ENCODE measurements at regions not wholly inside any gene's neighbourhood (a gene's known extent, or its start where the extent isn't known, plus 50 kb on each side); places are given as distances from the start of the nearest gene placed in this dataset.
"Not testable (repeated sequence)": the region's sequence is repeated elsewhere in the genome, so short reads cannot be mapped to it uniquely, and the experiment has no call there.

GRCh38 chr17:15856191-15856590 lies 88.7 kb upstream of the ADORA2B start:
- H3K27me3 ChIP-seq (ENCODE audit: control insufficient read depth in 2 of 2, insufficient read depth in 2 of 2, low read length in 2 of 2); H3K27ac Mint-ChIP-seq; H3K4me3 Mint-ChIP-seq; H4K20me1 ChIP-seq (ENCODE audit: insufficient read depth, low read length); H3K36me3 ChIP-seq (replicated peaks in 1 of 2; ENCODE audit: control insufficient read depth in 1 of 2, insufficient read depth in 2 of 2, low read length in 2 of 2); H2AFZ ChIP-seq (ENCODE audit: insufficient read depth, low read depth, low read length, poor library complexity, severe bottlenecking); H3K4me1 Mint-ChIP-seq; H3K4me2 ChIP-seq (replicated peaks; ENCODE audit: extremely low read depth, low read length, poor library complexity, severe bottlenecking); H3K4me3 ChIP-seq (replicated peaks in 1 of 3; ENCODE audit: low read depth in 2 of 3, low read length in 3 of 3); H3K9ac ChIP-seq (ENCODE audit: insufficient read depth, low read length, poor library complexity, severe bottlenecking); H3K36me3 Mint-ChIP-seq; DNase-seq; H3K4me1 ChIP-seq (ENCODE audit: control insufficient read depth in 1 of 2, insufficient read depth in 2 of 2, low read length in 2 of 2); H3K9me3 ChIP-seq (replicated peaks in 1 of 2; ENCODE audit: control insufficient read depth in 1 of 2, insufficient read depth in 1 of 2, low read length in 2 of 2); intact Hi-C loops (cut with micrococcal nuclease); H3K9me3 Mint-ChIP-seq; H3K27me3 Mint-ChIP-seq (ENCODE audit: low read depth in 3 of 3); H3K27ac ChIP-seq (ENCODE audit: low read depth in 1 of 2, low read length in 2 of 2); H3K79me2 ChIP-seq (ENCODE audit: insufficient read depth, low read length): not testable (repeated sequence)
- WGBS (ENCODE audit: insufficient coverage): no CpG with 5 or more reads among the region's 3 CpGs

- H3K36me3 Mint-ChIP-seq; H3K36me3 ChIP-seq (replicated peaks in 1 of 2; ENCODE audit: control insufficient read depth in 1 of 2, insufficient read depth in 2 of 2, low read length in 2 of 2); H3K4me1 ChIP-seq (ENCODE audit: control insufficient read depth in 1 of 2, insufficient read depth in 2 of 2, low read length in 2 of 2); H3K79me2 ChIP-seq (ENCODE audit: insufficient read depth, low read length); H3K9ac ChIP-seq (ENCODE audit: insufficient read depth, low read length, poor library complexity, severe bottlenecking); H3K27me3 Mint-ChIP-seq (ENCODE audit: low read depth in 3 of 3); H3K27ac Mint-ChIP-seq; H4K20me1 ChIP-seq (ENCODE audit: insufficient read depth, low read length); intact Hi-C loops (cut with micrococcal nuclease); H3K4me1 Mint-ChIP-seq; H3K4me3 Mint-ChIP-seq; H3K27me3 ChIP-seq (ENCODE audit: control insufficient read depth in 2 of 2, insufficient read depth in 2 of 2, low read length in 2 of 2); H3K9me3 Mint-ChIP-seq; DNase-seq; H3K9me3 ChIP-seq (replicated peaks in 1 of 2; ENCODE audit: control insufficient read depth in 1 of 2, insufficient read depth in 1 of 2, low read length in 2 of 2); H3K4me2 ChIP-seq (replicated peaks; ENCODE audit: extremely low read depth, low read length, poor library complexity, severe bottlenecking); H3K27ac ChIP-seq (ENCODE audit: low read depth in 1 of 2, low read length in 2 of 2); H2AFZ ChIP-seq (ENCODE audit: insufficient read depth, low read depth, low read length, poor library complexity, severe bottlenecking); H3K4me3 ChIP-seq (replicated peaks in 1 of 3; ENCODE audit: low read depth in 2 of 3, low read length in 3 of 3): not testable (repeated sequence)
- WGBS (ENCODE audit: insufficient coverage): no CpG with 5 or more reads among the region's 2 CpGs
Measured at GRCh38 chr17:15856745-15857144, 88.2 kb upstream of the ADORA2B start.

GRCh38 chr17:15858082-15858481 lies 86.8 kb upstream of the ADORA2B start:
- intact Hi-C loops (cut with micrococcal nuclease); DNase-seq; H3K27me3 ChIP-seq (ENCODE audit: control insufficient read depth in 2 of 2, insufficient read depth in 2 of 2, low read length in 2 of 2); H3K36me3 ChIP-seq (replicated peaks in 1 of 2; ENCODE audit: control insufficient read depth in 1 of 2, insufficient read depth in 2 of 2, low read length in 2 of 2); H3K27ac Mint-ChIP-seq; H4K20me1 ChIP-seq (ENCODE audit: insufficient read depth, low read length); H3K4me3 ChIP-seq (replicated peaks in 1 of 3; ENCODE audit: low read depth in 2 of 3, low read length in 3 of 3); H3K36me3 Mint-ChIP-seq; H3K4me2 ChIP-seq (replicated peaks; ENCODE audit: extremely low read depth, low read length, poor library complexity, severe bottlenecking); H3K27me3 Mint-ChIP-seq (ENCODE audit: low read depth in 3 of 3); H3K4me1 ChIP-seq (ENCODE audit: control insufficient read depth in 1 of 2, insufficient read depth in 2 of 2, low read length in 2 of 2); H3K9me3 ChIP-seq (replicated peaks in 1 of 2; ENCODE audit: control insufficient read depth in 1 of 2, insufficient read depth in 1 of 2, low read length in 2 of 2); H3K9ac ChIP-seq (ENCODE audit: insufficient read depth, low read length, poor library complexity, severe bottlenecking); H3K4me1 Mint-ChIP-seq; H3K27ac ChIP-seq (ENCODE audit: low read depth in 1 of 2, low read length in 2 of 2); H2AFZ ChIP-seq (ENCODE audit: insufficient read depth, low read depth, low read length, poor library complexity, severe bottlenecking); H3K79me2 ChIP-seq (ENCODE audit: insufficient read depth, low read length); H3K4me3 Mint-ChIP-seq: not testable (repeated sequence)
- peaks cover 5 to 11% (median 7%) of the 10 kb centered on the region in 7 donors for H3K9me3 Mint-ChIP-seq
- no CpG with 5 or more reads among the region's 3 CpGs for WGBS (ENCODE audit: insufficient coverage)

GRCh38 chr17:15860774-15861173 lies 84.2 kb upstream of the ADORA2B start:
- H3K4me3 ChIP-seq (replicated peaks in 1 of 3; ENCODE audit: low read depth in 2 of 3, low read length in 3 of 3); H3K4me1 ChIP-seq (ENCODE audit: control insufficient read depth in 1 of 2, insufficient read depth in 2 of 2, low read length in 2 of 2); H3K9me3 ChIP-seq (replicated peaks in 1 of 2; ENCODE audit: control insufficient read depth in 1 of 2, insufficient read depth in 1 of 2, low read length in 2 of 2); H3K36me3 Mint-ChIP-seq; H3K27ac Mint-ChIP-seq; H3K9ac ChIP-seq (ENCODE audit: insufficient read depth, low read length, poor library complexity, severe bottlenecking); H3K79me2 ChIP-seq (ENCODE audit: insufficient read depth, low read length); DNase-seq; H3K27me3 Mint-ChIP-seq (ENCODE audit: low read depth in 3 of 3); H4K20me1 ChIP-seq (ENCODE audit: insufficient read depth, low read length); H3K4me3 Mint-ChIP-seq; H3K4me1 Mint-ChIP-seq; intact Hi-C loops (cut with micrococcal nuclease); H3K36me3 ChIP-seq (replicated peaks in 1 of 2; ENCODE audit: control insufficient read depth in 1 of 2, insufficient read depth in 2 of 2, low read length in 2 of 2); H3K4me2 ChIP-seq (replicated peaks; ENCODE audit: extremely low read depth, low read length, poor library complexity, severe bottlenecking); H3K27me3 ChIP-seq (ENCODE audit: control insufficient read depth in 2 of 2, insufficient read depth in 2 of 2, low read length in 2 of 2); H2AFZ ChIP-seq (ENCODE audit: insufficient read depth, low read depth, low read length, poor library complexity, severe bottlenecking); H3K27ac ChIP-seq (ENCODE audit: low read depth in 1 of 2, low read length in 2 of 2): not testable (repeated sequence)
- peaks cover 5 to 11% (median 7%) of the 10 kb centered on the region in 7 donors for H3K9me3 Mint-ChIP-seq
- 42% methylated on average over 2 of the region's 5 CpGs for WGBS (ENCODE audit: insufficient coverage)
